Endodermal cell (in vitro differentiated cells): ENCODE measurements at regions not wholly inside any gene's neighbourhood (a gene's known extent, or its start where the extent isn't known, plus 50 kb on each side); places are given as distances from the start of the nearest gene placed in this dataset.

ENCODE experiments used
- DNase-seq: peaks from one replicate; pipeline ENCODE4 v3.0.0-alpha.2; 2017
- H3K27ac ChIP-seq: 2 replicates; pipeline ENCODE4 v1.5.1; 2013; ENCODE audit warnings: mild to moderate bottlenecking, low read depth, low read length, moderate library complexity
- H3K27me3 ChIP-seq: 2 replicates; pipeline ENCODE4 v1.6.1; 2013; ENCODE audit warnings: mild to moderate bottlenecking, low read length, moderate library complexity; ENCODE audit not compliant: insufficient read depth, control insufficient read depth, poor library complexity, severe bottlenecking
- H3K36me3 ChIP-seq: 2 replicates; pipeline ENCODE4 v1.7.0; 2013; ENCODE audit warnings: mild to moderate bottlenecking, low read length, moderate library complexity; ENCODE audit not compliant: control insufficient read depth, insufficient read depth
- H3K4me1 ChIP-seq: one replicate; pipeline ENCODE4 v1.7.0; 2013; ENCODE audit warnings: low read length; ENCODE audit not compliant: control insufficient read depth, insufficient read depth
- H3K4me3 ChIP-seq: 2 replicates; pipeline ENCODE4 v1.5.1; 2013; ENCODE audit warnings: mild to moderate bottlenecking, low read length, moderate library complexity
- H3K9ac ChIP-seq: 2 replicates; pipeline ENCODE4 v1.6.1; 2013; ENCODE audit warnings: mild to moderate bottlenecking, low read length, moderate library complexity; ENCODE audit not compliant: poor library complexity, severe bottlenecking; ENCODE audit errors: extremely low read depth
- H3K9me3 ChIP-seq: 2 replicates; pipeline ENCODE4 v1.6.1; 2013; ENCODE audit warnings: mild to moderate bottlenecking, low read length, moderate library complexity; ENCODE audit not compliant: control insufficient read depth
- H3K27ac Mint-ChIP-seq: 2 replicates; pipeline ENCODE4 v1.8.0; 2020; ENCODE audit warnings: mixed read lengths
- H3K27me3 Mint-ChIP-seq: 2 replicates; pipeline ENCODE4 v1.8.0; 2021; ENCODE audit warnings: mild to moderate bottlenecking, mixed read lengths; ENCODE audit not compliant: insufficient read depth
- H3K36me3 Mint-ChIP-seq: 2 replicates; pipeline ENCODE4 v1.8.0; 2020; ENCODE audit warnings: low read depth, mixed read lengths
- H3K4me1 Mint-ChIP-seq: 2 replicates; pipeline ENCODE4 v1.8.0; 2020; ENCODE audit warnings: mixed read lengths
- H3K4me3 Mint-ChIP-seq: 2 replicates; pipeline ENCODE4 v1.8.0; 2020; ENCODE audit warnings: mild to moderate bottlenecking, moderate library complexity, mixed read lengths
- H3K9me3 Mint-ChIP-seq: 2 replicates; pipeline ENCODE4 v1.8.0; 2020; ENCODE audit warnings: mild to moderate bottlenecking, mixed read lengths
- WGBS, 2 experiments: methylation state at CpG; one replicate each; pipeline versions ENCODE4 v1.1.5 to v1.1.7; 2013; ENCODE audit warnings: missing lambda C conversion rate in 2 of 2, mixed read lengths in 1 of 2; ENCODE audit not compliant: insufficient coverage in 1 of 2, insufficient read length in 1 of 2; 5-methylcytosine and 5-hydroxymethylcytosine counted together
- TF ChIP-seq, protein P1 (sequence below): fragments of 200-600 bp; sonication (generic); conservative IDR thresholded peaks from 2 replicates; pipeline ENCODE4 v1.5.0; 2021; ENCODE audit warnings: antibody characterized with exemption, mild to moderate bottlenecking

- H3K27ac ChIP-seq = no peak overlapping the region
- DNase-seq = no peak
- no peaks in the 10 kb centered on the region for H3K36me3 Mint-ChIP-seq
- peaks cover 6% of the 10 kb centered on the region for H3K4me1 ChIP-seq
- peaks cover 6% of the 10 kb centered on the region for H3K9me3 Mint-ChIP-seq
- H3K9me3 ChIP-seq = peaks cover 31% of the 10 kb centered on the region
- no peak overlapping the region for H3K27ac Mint-ChIP-seq
- H3K36me3 ChIP-seq = no peaks in the 10 kb centered on the region
- no peak overlapping the region for H3K9ac ChIP-seq
- H3K4me3 ChIP-seq = no peak overlapping the region
- peaks cover 49% of the 10 kb centered on the region for H3K27me3 ChIP-seq
- H3K4me3 Mint-ChIP-seq = no peak overlapping the region
- peaks cover 36% of the 10 kb centered on the region for H3K27me3 Mint-ChIP-seq
- H3K4me1 Mint-ChIP-seq = no peaks in the 10 kb centered on the region
- WGBS, 2 experiments = 88 to 93% methylated on average over 5 of the region's 5 CpGs
- TF ChIP-seq, protein P1, sequence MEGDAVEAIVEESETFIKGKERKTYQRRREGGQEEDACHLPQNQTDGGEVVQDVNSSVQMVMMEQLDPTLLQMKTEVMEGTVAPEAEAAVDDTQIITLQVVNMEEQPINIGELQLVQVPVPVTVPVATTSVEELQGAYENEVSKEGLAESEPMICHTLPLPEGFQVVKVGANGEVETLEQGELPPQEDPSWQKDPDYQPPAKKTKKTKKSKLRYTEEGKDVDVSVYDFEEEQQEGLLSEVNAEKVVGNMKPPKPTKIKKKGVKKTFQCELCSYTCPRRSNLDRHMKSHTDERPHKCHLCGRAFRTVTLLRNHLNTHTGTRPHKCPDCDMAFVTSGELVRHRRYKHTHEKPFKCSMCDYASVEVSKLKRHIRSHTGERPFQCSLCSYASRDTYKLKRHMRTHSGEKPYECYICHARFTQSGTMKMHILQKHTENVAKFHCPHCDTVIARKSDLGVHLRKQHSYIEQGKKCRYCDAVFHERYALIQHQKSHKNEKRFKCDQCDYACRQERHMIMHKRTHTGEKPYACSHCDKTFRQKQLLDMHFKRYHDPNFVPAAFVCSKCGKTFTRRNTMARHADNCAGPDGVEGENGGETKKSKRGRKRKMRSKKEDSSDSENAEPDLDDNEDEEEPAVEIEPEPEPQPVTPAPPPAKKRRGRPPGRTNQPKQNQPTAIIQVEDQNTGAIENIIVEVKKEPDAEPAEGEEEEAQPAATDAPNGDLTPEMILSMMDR = no peak
Observed at GRCh38 chr15:38945551-38946298, 381.1 kb upstream of the RASGRP1 start.

GRCh38 chr15:38954090-38954489 is 389.5 kb upstream of the RASGRP1 start:
- TF ChIP-seq, protein P1 = no peak
- 92% methylated on average over 2 of the region's 3 CpGs; no CpG with 5 or more reads in 1 of the 2 experiments for WGBS, 2 experiments
- Histone ChIP-seq H3K9ac (no peak overlapping the region), H3K4me1 (no peaks in the 10 kb centered on the region), H3K9me3 (peaks cover 11% of the 10 kb centered on the region), H3K36me3 (no peaks in the 10 kb centered on the region), H3K27ac (no peak overlapping the region), H3K27me3 (peaks cover 36% of the 10 kb centered on the region), H3K4me3 (no peak overlapping the region)
- H3K4me1 Mint-ChIP-seq = no peaks in the 10 kb centered on the region
- H3K27me3 Mint-ChIP-seq = no peaks in the 10 kb centered on the region
- DNase-seq = no peak
- H3K9me3 Mint-ChIP-seq = no peaks in the 10 kb centered on the region
- H3K36me3 Mint-ChIP-seq = no peaks in the 10 kb centered on the region
- H3K4me3 Mint-ChIP-seq = no peak overlapping the region
- no peak overlapping the region for H3K27ac Mint-ChIP-seq

GRCh38 chr15:38961456-38961855 is 396.8 kb upstream of the RASGRP1 start:
- no peak overlapping the region for H3K27ac ChIP-seq
- H3K4me1 ChIP-seq = peaks cover 4% of the 10 kb centered on the region
- TF ChIP-seq, protein P1 = no peak
- no peak overlapping the region for H3K4me3 ChIP-seq
- Mint-ChIP-seq H3K27me3 (peaks cover 12% of the 10 kb centered on the region), H3K4me3 (no peak overlapping the region), H3K9me3 (no peaks in the 10 kb centered on the region), H3K36me3 (no peaks in the 10 kb centered on the region), H3K27ac (no peak overlapping the region), H3K4me1 (no peaks in the 10 kb centered on the region)
- 95% methylated on average over 1 of the region's 2 CpGs; no CpG with 5 or more reads in 1 of the 2 experiments for WGBS, 2 experiments
- no peaks in the 10 kb centered on the region for H3K36me3 ChIP-seq
- H3K9me3 ChIP-seq = no peaks in the 10 kb centered on the region
- DNase-seq = no peak
- H3K27me3 ChIP-seq = peaks cover 47% of the 10 kb centered on the region
- H3K9ac ChIP-seq = no peak overlapping the region
